T-helper 17 cell (primary cell): ENCODE measurements at regions not wholly inside any gene's neighbourhood (a gene's known extent, or its start where the extent isn't known, plus 50 kb on each side); places are given as distances from the start of the nearest gene placed in this dataset.
"Not testable (repeated sequence)": the region's sequence is repeated elsewhere in the genome, so short reads cannot be mapped to it uniquely, and the experiment has no call there.

Experiments
- ATAC-seq: fragments of 150-1000 bp; cut with Tn5 transposase; 2 replicates; pipeline ENCODE4 v1.10.0; 2021; ENCODE audit warnings: mild to moderate bottlenecking, moderate library complexity
- DNase-seq, 3 donors: peaks; one replicate each; pipeline versions ENCODE4 v3.0.0 to v3.0.0-alpha.2; 2020 to 2021
- H3K9me3 ChIP-seq: one replicate; pipeline ENCODE4 v1.7.0; 2013; ENCODE audit warnings: low read length, mild to moderate bottlenecking; ENCODE audit not compliant: control insufficient read depth, poor library complexity, severe bottlenecking
- H3K27ac Mint-ChIP-seq: one replicate; pipeline ENCODE4 v1.8.0; 2022; ENCODE audit warnings: mild to moderate bottlenecking, moderate library complexity, mixed read lengths
- H3K27me3 Mint-ChIP-seq: one replicate; pipeline ENCODE4 v1.8.0; 2022; ENCODE audit warnings: mixed read lengths
- H3K36me3 Mint-ChIP-seq: one replicate; pipeline ENCODE4 v1.8.0; 2022; ENCODE audit warnings: low read depth, mixed read lengths
- H3K4me1 Mint-ChIP-seq: one replicate; pipeline ENCODE4 v1.8.0; 2022; ENCODE audit warnings: mild to moderate bottlenecking, mixed read lengths
- H3K4me3 Mint-ChIP-seq: one replicate; pipeline ENCODE4 v1.8.0; 2022; ENCODE audit warnings: mild to moderate bottlenecking, moderate library complexity, mixed read lengths

- no peaks in the 10 kb centered on the region for H3K9me3 ChIP-seq
- Mint-ChIP-seq H3K4me1 (no peaks in the 10 kb centered on the region), H3K36me3 (no peaks in the 10 kb centered on the region), H3K4me3 (no peak overlapping the region), H3K27ac (no peak overlapping the region), H3K27me3 (no peaks in the 10 kb centered on the region)
- no peak for DNase-seq
- ATAC-seq, result no peak
These were observed 259.2 kb upstream of the GALNTL6 start for GRCh38 chr4:171553961-171554360.

DNA sequence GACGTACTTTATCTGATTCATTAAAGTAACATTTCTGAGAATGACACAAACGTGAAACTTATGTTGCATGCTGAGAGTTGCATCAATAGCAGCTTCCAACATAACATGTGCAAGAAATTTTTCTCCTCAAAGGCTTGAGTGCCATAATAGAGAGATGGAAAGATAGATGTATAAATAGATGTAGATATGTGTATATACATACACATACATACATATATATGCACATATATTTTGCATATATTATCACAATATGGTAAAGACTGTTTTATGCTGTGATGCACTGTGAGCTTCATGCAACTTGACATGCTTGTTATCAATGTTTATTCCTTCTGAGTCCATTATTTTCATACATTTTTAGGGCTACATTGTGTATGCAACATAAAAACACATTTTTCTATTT lies 270.6 kb upstream of the GALNTL6 start:
- DNase-seq (no peak), ATAC-seq (no peak)
- H3K36me3 Mint-ChIP-seq, result no peaks in the 10 kb centered on the region
- H3K4me1 Mint-ChIP-seq, result no peaks in the 10 kb centered on the region
- no peaks in the 10 kb centered on the region for H3K27me3 Mint-ChIP-seq
- no peak overlapping the region for H3K4me3 Mint-ChIP-seq
- H3K9me3 ChIP-seq, result no peaks in the 10 kb centered on the region
- H3K27ac Mint-ChIP-seq, result no peak overlapping the region

GRCh38 chr4:171538601-171539100 lies 274.6 kb upstream of the GALNTL6 start:
- no peak overlapping the region for H3K4me3 Mint-ChIP-seq
- H3K27ac Mint-ChIP-seq, result no peak overlapping the region
- ATAC-seq (no peak), DNase-seq (no peak)
- H3K9me3 ChIP-seq, result no peaks in the 10 kb centered on the region
- H3K36me3 Mint-ChIP-seq, result no peaks in the 10 kb centered on the region
- H3K27me3 Mint-ChIP-seq, result no peaks in the 10 kb centered on the region
- no peaks in the 10 kb centered on the region for H3K4me1 Mint-ChIP-seq

- ATAC-seq, result no peak
- no peak for DNase-seq
- H3K4me3 Mint-ChIP-seq, result no peak overlapping the region
- H3K9me3 ChIP-seq, result no peaks in the 10 kb centered on the region
- H3K27me3 Mint-ChIP-seq, result no peaks in the 10 kb centered on the region
- no peaks in the 10 kb centered on the region for H3K4me1 Mint-ChIP-seq
- no peaks in the 10 kb centered on the region for H3K36me3 Mint-ChIP-seq
- H3K27ac Mint-ChIP-seq, result no peak overlapping the region
These were observed 278.8 kb upstream of the GALNTL6 start for GRCh38 chr4:171534391-171534790.

DNA sequence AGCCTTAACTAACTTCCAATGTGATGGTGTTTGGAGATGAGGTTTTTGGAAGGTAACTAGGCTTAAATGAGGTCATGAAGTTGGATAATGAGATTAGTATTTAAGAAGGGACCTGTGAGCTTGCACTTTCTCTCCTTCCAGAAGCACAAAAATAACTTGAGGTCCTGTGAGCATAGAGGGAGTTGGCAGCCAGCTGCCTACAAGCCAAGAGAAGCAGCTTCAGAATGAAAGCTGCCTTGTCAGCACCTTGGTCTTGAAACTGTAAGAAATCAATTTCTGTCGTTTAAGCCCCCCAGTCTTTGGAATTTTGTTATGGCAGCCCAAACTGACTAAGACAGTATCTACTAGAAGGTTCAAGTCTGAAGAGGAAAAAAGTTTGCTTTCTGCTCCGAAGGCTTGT lies 280.2 kb upstream of the GALNTL6 start:
- Mint-ChIP-seq H3K36me3 (no peaks in the 10 kb centered on the region), H3K27ac (no peak overlapping the region), H3K27me3 (no peaks in the 10 kb centered on the region), H3K4me1 (no peaks in the 10 kb centered on the region), H3K4me3 (no peak overlapping the region)
- ATAC-seq (no peak), DNase-seq (no peak)
- H3K9me3 ChIP-seq, result no peaks in the 10 kb centered on the region

DNA sequence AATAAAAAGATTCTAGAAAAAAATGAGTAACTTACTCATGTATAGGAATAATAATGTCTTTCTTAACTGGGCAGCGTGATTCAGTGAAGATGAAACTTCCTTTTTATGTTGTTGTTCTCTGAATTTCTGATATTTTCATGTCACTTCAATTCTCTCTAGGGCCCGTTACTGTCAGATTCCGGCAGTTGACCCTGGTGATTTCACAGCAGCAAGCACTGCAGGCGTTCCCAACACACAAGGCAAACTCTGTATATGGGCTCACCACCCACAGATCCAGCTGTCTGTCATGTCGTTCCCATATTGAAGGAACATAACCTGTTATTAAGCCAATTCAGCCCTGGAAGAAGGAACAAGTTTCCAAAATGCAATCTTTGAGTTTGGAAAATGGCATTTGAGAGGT lies 288.3 kb upstream of the GALNTL6 start:
- Mint-ChIP-seq H3K4me1 (no peaks in the 10 kb centered on the region), H3K27ac (no peak overlapping the region), H3K36me3 (no peaks in the 10 kb centered on the region), H3K27me3 (no peaks in the 10 kb centered on the region), H3K4me3 (no peak overlapping the region)
- no peak for DNase-seq
- no peak for ATAC-seq
- no peaks in the 10 kb centered on the region for H3K9me3 ChIP-seq

- Mint-ChIP-seq H3K36me3 (no peaks in the 10 kb centered on the region), H3K27ac (no peak overlapping the region), H3K27me3 (no peaks in the 10 kb centered on the region), H3K4me1 (no peaks in the 10 kb centered on the region), H3K4me3 (no peak overlapping the region)
- H3K9me3 ChIP-seq, result no peaks in the 10 kb centered on the region
- DNase-seq (no peak), ATAC-seq (no peak)
These were observed 291.5 kb upstream of the GALNTL6 start for GRCh38 chr4:171521726-171522125.

DNA sequence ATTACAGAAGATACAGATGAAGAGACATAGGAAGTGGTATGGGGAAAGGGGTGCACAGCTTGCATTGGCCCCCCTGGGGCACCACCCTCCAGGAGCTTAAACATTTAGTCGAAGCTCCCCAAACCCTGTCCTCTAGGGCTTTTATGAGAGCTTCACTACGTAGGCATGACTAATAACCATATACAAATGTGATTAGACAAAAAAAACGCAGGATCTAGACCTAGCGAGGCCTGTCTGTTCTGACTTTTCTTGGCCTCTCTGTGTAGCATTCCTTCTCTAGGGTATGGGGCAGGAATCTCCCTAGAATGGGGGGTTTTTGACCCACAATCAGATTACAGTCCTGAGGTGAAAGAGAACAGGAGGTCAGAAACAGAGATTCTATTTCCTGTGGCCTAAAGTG lies 293.7 kb upstream of the GALNTL6 start:
- H3K4me1 Mint-ChIP-seq, result no peaks in the 10 kb centered on the region
- H3K27ac Mint-ChIP-seq, result no peak overlapping the region
- no peak for DNase-seq
- H3K9me3 ChIP-seq, result no peaks in the 10 kb centered on the region
- no peaks in the 10 kb centered on the region for H3K36me3 Mint-ChIP-seq
- H3K27me3 Mint-ChIP-seq, result no peaks in the 10 kb centered on the region
- ATAC-seq, result no peak
- H3K4me3 Mint-ChIP-seq, result no peak overlapping the region

DNA sequence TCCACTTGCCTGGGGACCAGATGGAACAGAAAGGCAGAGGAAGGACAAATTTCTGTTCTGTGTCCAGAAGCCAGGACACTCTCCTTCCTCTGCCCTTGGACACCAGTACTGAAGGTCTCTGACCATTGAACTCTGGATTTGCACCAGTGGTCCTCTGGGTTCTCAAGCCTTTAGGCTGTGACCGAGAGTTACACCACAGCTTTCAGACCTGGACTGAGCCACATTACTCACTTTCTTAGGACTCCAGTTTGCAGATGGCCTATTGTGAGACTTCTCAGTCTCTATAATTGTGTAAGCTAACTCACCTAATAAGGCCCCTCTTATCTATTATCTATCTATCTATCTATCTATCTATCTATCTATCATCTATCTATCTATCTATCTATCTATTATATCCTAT lies 295.3 kb upstream of the GALNTL6 start:
- Mint-ChIP-seq H3K4me3 (no peak overlapping the region), H3K36me3 (no peaks in the 10 kb centered on the region), H3K4me1 (no peaks in the 10 kb centered on the region), H3K27ac (no peak overlapping the region), H3K27me3 (no peaks in the 10 kb centered on the region)
- DNase-seq (no peak), ATAC-seq (no peak)
- H3K9me3 ChIP-seq, result no peaks in the 10 kb centered on the region

DNA sequence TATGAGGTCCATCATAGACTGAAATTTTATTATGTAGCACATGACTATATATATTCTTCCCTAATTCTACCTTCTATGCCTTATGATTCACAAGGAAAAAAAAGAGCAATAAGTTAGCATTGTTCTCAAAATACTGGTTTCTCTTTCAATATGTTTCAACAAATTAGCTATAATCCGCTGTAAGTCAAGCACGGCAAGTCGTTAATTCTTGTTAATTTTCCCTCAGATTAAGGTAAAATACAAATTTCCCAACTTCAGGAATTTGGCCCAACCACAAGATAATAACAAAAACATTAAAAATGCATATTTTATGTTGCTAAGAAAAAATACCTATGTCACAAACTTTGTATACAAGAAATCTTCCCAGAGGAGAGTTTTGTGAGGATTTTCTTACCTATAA lies 296.5 kb upstream of the GALNTL6 start:
- ATAC-seq (no peak), DNase-seq (no peak)
- H3K4me1 Mint-ChIP-seq, result no peaks in the 10 kb centered on the region
- H3K4me3 Mint-ChIP-seq, result no peak overlapping the region
- no peak overlapping the region for H3K27ac Mint-ChIP-seq
- no peaks in the 10 kb centered on the region for H3K9me3 ChIP-seq
- no peaks in the 10 kb centered on the region for H3K36me3 Mint-ChIP-seq
- H3K27me3 Mint-ChIP-seq, result no peaks in the 10 kb centered on the region

GRCh38 chr4:171484681-171485080 lies 328.5 kb upstream of the GALNTL6 start:
- DNase-seq (no peak), ATAC-seq (no peak)
- H3K27ac Mint-ChIP-seq, result no peak overlapping the region
- H3K9me3 ChIP-seq, result no peaks in the 10 kb centered on the region
- no peaks in the 10 kb centered on the region for H3K27me3 Mint-ChIP-seq
- H3K4me3 Mint-ChIP-seq, result no peak overlapping the region
- no peaks in the 10 kb centered on the region for H3K4me1 Mint-ChIP-seq
- no peaks in the 10 kb centered on the region for H3K36me3 Mint-ChIP-seq

- no peaks in the 10 kb centered on the region for H3K36me3 Mint-ChIP-seq
- H3K4me3 Mint-ChIP-seq, result no peak overlapping the region
- no peaks in the 10 kb centered on the region for H3K27me3 Mint-ChIP-seq
- DNase-seq (no peak), ATAC-seq (no peak)
- H3K4me1 Mint-ChIP-seq, result no peaks in the 10 kb centered on the region
- no peak overlapping the region for H3K27ac Mint-ChIP-seq
- no peaks in the 10 kb centered on the region for H3K9me3 ChIP-seq
These were observed 335.0 kb upstream of the GALNTL6 start for GRCh38 chr4:171478181-171478580.

DNA sequence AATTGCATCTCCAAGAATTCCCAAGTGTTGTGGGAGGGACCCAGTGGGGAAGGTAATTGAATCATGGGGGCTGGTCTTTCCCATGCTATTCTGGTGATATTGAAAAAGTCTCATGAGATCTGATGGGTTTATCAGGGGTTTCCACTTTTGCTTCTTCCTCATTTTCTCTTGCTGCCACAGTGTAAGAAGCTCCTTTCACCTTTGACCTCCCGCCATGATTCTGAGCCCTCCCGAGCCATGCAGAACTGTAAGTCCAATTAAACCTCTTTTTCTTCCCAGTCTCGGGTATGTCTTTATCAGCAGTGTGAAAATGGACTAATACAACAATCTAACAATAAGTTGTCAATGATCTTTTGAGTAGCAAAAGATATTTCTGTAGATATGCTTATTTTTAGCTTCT lies 338.1 kb upstream of the GALNTL6 start:
- H3K27me3 Mint-ChIP-seq, H3K4me3 Mint-ChIP-seq, H3K27ac Mint-ChIP-seq, H3K4me1 Mint-ChIP-seq, H3K9me3 ChIP-seq, ATAC-seq, DNase-seq, H3K36me3 Mint-ChIP-seq: not testable (repeated sequence)

- H3K27ac Mint-ChIP-seq, result no peak overlapping the region
- no peak overlapping the region for H3K4me3 Mint-ChIP-seq
- H3K27me3 Mint-ChIP-seq, result no peaks in the 10 kb centered on the region
- ATAC-seq (no peak), DNase-seq (no peak)
- no peaks in the 10 kb centered on the region for H3K9me3 ChIP-seq
- no peaks in the 10 kb centered on the region for H3K4me1 Mint-ChIP-seq
- H3K36me3 Mint-ChIP-seq, result no peaks in the 10 kb centered on the region
These were observed 340.0 kb upstream of the GALNTL6 start for GRCh38 chr4:171473155-171473554.

DNA sequence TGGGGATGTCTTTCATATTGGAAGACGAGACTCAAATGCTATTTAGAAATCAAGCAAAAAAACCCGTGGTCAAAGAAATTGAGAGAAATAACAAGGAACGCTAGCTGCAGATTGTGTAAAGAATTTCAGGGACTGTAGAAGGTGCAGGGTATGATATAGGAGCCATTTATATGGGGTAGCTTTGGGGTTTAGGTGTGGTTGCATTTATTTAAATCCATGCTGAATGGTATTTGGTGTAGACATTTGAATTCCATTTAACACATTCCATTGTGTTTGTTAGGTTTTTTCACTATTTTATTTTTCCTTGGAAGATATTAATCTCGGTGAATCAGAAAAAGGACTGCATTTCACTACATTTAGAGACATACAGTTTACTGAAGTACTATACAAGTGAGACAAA lies 341.0 kb upstream of the GALNTL6 start:
- Mint-ChIP-seq H3K27ac (no peak overlapping the region), H3K4me1 (no peaks in the 10 kb centered on the region), H3K4me3 (no peak overlapping the region), H3K27me3 (no peaks in the 10 kb centered on the region), H3K36me3 (no peaks in the 10 kb centered on the region)
- ATAC-seq (no peak), DNase-seq (no peak)
- H3K9me3 ChIP-seq, result no peaks in the 10 kb centered on the region
